ENCODE measurements at regions not wholly inside any gene's neighbourhood (a gene's known extent, or its start where the extent isn't known, plus 50 kb on each side); places are given as distances from the start of the nearest gene placed in this dataset.

- no peak for DNase-seq
- ATAC-seq = no peak
- intact Hi-C loops (cut with DNase I) = no loop called here
Observed at GRCh38 chr7:52723606-52724005, 311.8 kb upstream of the POM121L12 start.

- intact Hi-C loops (cut with DNase I) = no loop called here
- ATAC-seq (no peak), DNase-seq (no peak)
Observed at GRCh38 chr7:52720856-52721255, 314.6 kb upstream of the POM121L12 start.

DNA sequence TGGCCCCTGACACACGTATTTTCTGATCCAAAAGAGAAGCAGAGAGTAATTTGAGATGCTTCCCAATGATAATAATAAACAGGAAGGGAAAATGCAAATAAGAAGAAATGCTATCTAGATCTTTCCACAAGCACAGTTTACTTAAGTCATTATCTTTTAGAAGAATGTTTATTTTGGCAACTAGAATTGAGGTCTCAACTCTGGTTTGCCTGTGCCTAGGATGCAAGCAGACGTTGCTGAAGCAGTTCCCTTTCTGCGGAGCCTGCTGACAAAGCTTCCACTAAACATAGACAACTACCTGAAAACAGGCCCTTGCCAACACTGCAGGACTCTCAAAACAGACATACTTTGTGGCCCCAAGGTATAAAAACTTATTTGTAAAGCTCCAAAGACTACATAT, 315.8 kb upstream of the POM121L12 start:
- ATAC-seq (no peak), DNase-seq (no peak)
- intact Hi-C loops (cut with DNase I) = no loop called here

GRCh38 chr7:52715701-52716100, 319.7 kb upstream of the POM121L12 start:
- intact Hi-C loops (cut with DNase I) = no loop called here
- ATAC-seq (no peak), DNase-seq (no peak)

DNA sequence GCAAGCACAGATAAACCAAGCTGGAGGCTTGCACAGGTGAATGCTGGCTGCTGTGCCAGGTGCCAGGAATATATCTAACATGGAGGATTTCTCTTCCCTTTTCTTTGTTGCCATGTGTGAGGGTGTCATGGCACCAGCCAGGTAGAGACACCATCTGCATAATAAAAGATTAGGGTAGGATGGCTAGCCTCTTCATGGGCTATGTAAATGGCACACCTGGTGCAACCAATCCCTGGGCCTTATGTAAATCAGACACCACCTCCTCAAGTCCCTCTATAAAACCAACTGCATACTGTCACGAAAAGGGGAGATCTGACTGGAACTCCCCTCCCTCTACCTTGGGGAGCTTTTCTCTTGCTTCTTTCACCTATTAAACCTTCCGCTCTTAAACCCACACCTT, 322.5 kb upstream of the POM121L12 start:
- intact Hi-C loops (cut with DNase I) = no loop called here
- DNase-seq = no peak
- no peak for ATAC-seq

- intact Hi-C loops (cut with DNase I) = no loop called here
Observed at GRCh38 chr7:52711951-52712350, 323.5 kb upstream of the POM121L12 start.

DNA sequence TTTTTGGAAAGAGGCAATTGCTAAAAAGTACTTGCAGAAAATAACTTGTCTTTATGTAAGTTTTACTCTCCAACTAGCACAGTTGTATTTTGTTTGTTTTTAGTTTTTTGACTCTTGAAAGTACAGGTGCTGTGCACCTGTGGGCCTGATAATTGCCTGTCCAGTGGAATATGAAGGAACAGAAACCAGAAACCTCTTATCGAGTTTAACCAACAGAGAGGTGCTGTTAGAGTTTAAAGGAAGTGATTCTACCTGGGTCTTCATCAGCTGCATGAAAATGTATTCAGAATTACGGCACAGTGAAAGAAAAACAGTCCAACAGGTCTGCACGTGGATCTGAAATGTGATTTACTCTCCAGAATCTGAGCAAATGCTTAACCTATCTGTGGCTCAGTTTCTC, 326.6 kb upstream of the POM121L12 start:
- ATAC-seq = no peak
- intact Hi-C loops (cut with DNase I) = no loop called here
- no peak for DNase-seq

More at GRCh38 chr7:52711951-52712350, 323.5 kb upstream of the POM121L12 start:
- no peak for DNase-seq
- no peak for ATAC-seq

DNA sequence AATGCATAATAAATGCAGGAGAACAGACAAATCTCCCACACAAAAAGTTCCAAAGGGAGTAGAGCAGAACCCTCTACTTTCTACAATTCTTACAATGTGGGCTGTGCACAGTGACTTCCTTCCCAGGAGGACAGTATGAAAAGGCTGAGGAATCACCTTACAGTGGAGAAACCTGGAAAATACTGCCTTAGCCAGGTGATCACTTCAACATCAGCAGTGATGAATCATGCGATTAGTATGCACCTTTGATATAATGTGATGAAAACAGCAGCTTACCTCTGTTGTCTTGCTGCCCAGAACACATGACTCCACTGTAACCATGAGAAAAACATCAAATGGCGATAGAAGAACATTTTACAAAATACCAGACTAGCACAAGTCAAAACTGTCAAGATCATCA, 329.7 kb upstream of the POM121L12 start:
- ATAC-seq = no peak
- intact Hi-C loops (cut with DNase I) = no loop called here
- DNase-seq = no peak

GRCh38 chr7:52700349-52700748, 335.1 kb upstream of the POM121L12 start:
- intact Hi-C loops (cut with DNase I) = no loop called here
- no peak for DNase-seq
- ATAC-seq = no peak

DNA sequence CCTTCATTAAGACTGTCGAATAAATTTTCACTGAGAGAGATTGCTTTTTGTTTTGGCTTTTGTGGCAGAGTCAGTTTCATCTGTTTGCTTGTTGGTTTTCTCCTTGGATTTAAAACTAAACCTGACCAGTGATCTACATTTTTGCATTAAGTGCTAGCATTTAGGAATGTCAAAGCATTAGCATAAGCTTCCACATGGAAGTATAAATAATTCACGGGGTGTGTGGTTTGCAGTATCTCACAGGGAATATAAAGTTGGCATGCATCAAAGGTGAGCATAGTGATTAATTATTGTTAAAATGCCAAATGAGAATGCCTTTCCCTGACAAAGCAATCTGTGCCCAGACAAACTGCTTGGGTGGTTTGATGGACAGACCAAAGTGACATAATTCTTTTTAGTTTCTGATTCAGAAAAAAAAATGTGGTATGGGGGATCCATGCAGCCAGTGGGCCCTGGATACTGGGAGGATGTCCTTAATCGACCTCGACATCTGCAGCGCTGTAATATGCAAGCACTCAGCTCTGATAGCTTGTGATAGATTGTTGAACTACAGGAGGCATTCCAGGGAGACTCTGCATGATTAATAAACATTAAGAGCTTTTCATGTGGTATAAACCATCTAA, 339.3 kb upstream of the POM121L12 start:
- no peak for ATAC-seq
- intact Hi-C loops (cut with DNase I) = no loop called here
- DNase-seq = no peak

DNA sequence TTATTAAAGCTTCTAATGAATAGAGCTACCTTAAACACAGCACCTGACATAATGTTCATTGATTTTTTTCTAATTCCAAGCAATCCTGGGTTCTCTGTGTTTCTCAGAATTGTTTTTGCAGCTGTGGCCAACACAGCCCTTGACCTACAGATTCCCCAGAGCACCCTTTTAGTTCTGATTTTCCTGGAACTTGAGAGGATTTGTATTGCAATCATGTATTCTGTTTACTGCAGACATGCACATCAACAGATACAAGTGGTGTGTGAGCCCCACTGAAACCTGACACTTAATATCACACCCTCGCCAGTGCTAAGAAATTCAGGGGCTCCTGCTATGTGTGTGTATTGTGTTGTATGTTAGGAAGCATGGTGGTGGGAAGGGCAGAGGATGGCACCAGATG, 344.2 kb upstream of the POM121L12 start:
- intact Hi-C loops (cut with DNase I) = no loop called here
- DNase-seq (no peak), ATAC-seq (no peak)

- ATAC-seq (no peak), DNase-seq (no peak)
- intact Hi-C loops (cut with DNase I) = no loop called here
Observed at GRCh38 chr7:52689912-52690311, 345.5 kb upstream of the POM121L12 start.

- intact Hi-C loops (cut with DNase I) = no loop called here
- no peak for ATAC-seq
- no peak for DNase-seq
Observed at GRCh38 chr7:52685333-52685732, 350.1 kb upstream of the POM121L12 start.

- DNase-seq (no peak), ATAC-seq (no peak)
- intact Hi-C loops (cut with DNase I) = no loop called here
Observed at GRCh38 chr7:52684388-52684787, 351.0 kb upstream of the POM121L12 start.

GRCh38 chr7:52682993-52683392, 352.4 kb upstream of the POM121L12 start:
- ATAC-seq (peak in 1 of 2 donors; percentile 71), DNase-seq (no peak)
- intact Hi-C loops (cut with DNase I) = no loop called here

DNA sequence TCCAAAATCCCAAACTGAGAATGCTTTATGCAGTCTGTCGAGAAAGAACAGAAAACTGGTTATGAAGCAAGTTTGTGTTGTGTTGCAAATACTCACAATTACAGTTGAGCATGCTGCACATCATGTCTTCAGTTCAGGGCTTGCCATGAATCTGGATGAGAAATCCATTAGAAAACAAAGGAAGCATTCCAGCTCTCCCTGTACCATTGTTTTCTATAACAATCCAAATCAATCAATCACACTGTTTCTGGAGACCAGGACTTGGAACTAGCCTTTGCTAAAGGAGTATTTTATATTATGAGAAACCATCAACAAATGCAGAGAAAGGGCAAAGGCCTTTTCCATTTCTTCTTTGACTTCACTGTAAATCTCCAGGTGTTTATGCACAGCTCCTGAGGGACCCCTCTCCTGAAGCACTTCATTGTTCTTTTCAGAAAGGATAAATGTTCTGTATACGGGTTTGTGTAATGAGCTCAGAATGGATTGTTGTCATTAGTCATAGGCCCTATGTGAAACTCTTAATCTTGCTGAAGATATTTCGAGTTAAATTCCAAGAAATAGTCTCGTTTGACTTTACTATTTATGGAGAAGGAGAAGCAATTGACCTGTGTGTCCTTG, 364.7 kb upstream of the POM121L12 start:
- DNase-seq = no peak
- intact Hi-C loops (cut with DNase I) = no loop called here
- no peak for ATAC-seq

DNA sequence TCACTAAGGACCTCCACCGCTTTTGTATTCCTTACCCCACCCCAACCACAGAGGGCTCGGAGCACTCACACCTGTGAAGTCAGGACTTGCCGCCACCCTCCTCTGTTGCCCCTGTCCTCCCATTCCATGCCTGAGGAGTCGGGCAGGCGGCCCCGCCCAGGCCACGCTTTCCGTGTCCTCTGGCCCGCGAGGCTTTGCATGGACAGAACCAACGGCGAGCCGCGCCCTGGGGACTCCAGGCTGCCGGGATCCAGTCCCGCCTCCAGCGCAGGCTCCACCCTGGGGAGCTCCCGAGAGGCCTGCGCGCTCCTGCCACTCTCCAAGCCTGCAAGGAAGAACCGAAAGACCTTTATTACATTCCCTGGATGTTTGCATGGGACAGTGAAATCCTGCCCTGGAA, 366.4 kb upstream of the POM121L12 start:
- DNase-seq (no peak), ATAC-seq (no peak)
- intact Hi-C loops (cut with DNase I) = no loop called here

GRCh38 chr7:52668435-52668834, 367.0 kb upstream of the POM121L12 start:
- DNase-seq = no peak
- intact Hi-C loops (cut with DNase I) = no loop called here
- ATAC-seq = no peak

- intact Hi-C loops (cut with DNase I) = no loop called here
Observed at GRCh38 chr7:52659178-52659577, 376.3 kb upstream of the POM121L12 start.

DNA sequence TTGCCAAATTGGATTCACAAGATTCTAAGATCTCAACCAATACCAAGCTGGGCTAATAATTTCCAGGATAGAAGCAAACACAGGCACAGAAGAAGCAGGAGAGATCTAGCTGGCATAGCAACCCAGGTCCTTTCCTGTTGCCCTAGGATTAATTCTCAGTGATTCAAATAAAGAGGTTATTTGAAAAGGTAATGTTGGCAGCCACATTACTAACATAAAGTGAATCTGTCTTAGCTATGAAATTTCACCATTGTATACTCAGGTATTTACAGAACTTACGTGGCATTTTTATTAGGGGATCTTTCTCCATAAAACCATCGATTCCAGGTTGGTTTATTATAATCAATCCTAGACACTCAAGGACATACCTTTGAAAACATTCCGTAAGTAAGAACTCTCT, 379.3 kb upstream of the POM121L12 start:
- DNase-seq (no peak), ATAC-seq (no peak)
- intact Hi-C loops (cut with DNase I) = no loop called here

More at GRCh38 chr7:52659178-52659577, 376.3 kb upstream of the POM121L12 start:
- ATAC-seq (no peak), DNase-seq (no peak)

DNA sequence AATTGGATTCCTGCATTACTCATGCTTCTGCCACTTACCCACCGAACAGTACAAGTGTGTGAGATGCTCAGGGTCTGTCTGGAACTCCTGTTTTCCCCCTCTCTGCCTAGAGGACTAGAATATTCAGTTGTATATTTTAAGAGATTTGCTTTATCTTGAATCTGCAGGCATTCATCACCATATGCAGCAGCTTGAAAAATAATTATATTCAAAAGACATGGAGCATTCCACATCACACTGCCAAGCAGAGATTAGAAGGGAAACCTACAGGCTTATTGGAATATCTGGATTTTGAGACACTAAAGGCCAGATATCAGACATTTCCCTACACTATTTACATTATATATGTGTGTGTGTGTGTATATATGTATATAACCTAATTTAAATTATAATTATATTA, 382.8 kb upstream of the POM121L12 start:
- intact Hi-C loops (cut with DNase I) = no loop called here
- ATAC-seq (no peak), DNase-seq (no peak)
